Glutamatergic neuron (in vitro differentiated cells): ENCODE measurements at regions not wholly inside any gene's neighbourhood (a gene's known extent, or its start where the extent isn't known, plus 50 kb on each side); places are given as distances from the start of the nearest gene placed in this dataset.

Experiments used
- DNase-seq: peaks from one replicate; pipeline ENCODE4 v3.0.0; 2022
- H3K27ac Mint-ChIP-seq: one replicate; pipeline ENCODE4 v1.8.0; 2020; ENCODE audit warnings: mild to moderate bottlenecking, mixed read lengths, inconsistent platforms; ENCODE audit not compliant: unreplicated experiment
- H3K27me3 Mint-ChIP-seq: one replicate; pipeline ENCODE4 v1.8.0; 2020; ENCODE audit warnings: mild to moderate bottlenecking, moderate library complexity, mixed read lengths, inconsistent platforms; ENCODE audit not compliant: unreplicated experiment
- H3K36me3 Mint-ChIP-seq: one replicate; pipeline ENCODE4 v1.8.0; 2020; ENCODE audit warnings: mild to moderate bottlenecking, mixed read lengths, inconsistent platforms; ENCODE audit not compliant: unreplicated experiment
- H3K4me1 Mint-ChIP-seq: one replicate; pipeline ENCODE4 v1.8.0; 2020; ENCODE audit warnings: mild to moderate bottlenecking, low read depth, mixed read lengths, inconsistent platforms; ENCODE audit not compliant: unreplicated experiment
- H3K4me3 Mint-ChIP-seq: one replicate; pipeline ENCODE4 v1.8.0; 2020; ENCODE audit warnings: mild to moderate bottlenecking, mixed read lengths, inconsistent platforms; ENCODE audit not compliant: unreplicated experiment
- H3K9me3 Mint-ChIP-seq: one replicate; pipeline ENCODE4 v1.8.0; 2020; ENCODE audit warnings: mild to moderate bottlenecking, moderate library complexity, mixed read lengths, inconsistent platforms; ENCODE audit not compliant: unreplicated experiment
- CTCF ChIP-seq: fragments of 200-600 bp; sonication (generic); IDR thresholded peaks from one replicate; pipeline ENCODE4 v1.5.0; 2021; ENCODE audit not compliant: partially characterized antibody, unreplicated experiment

- Mint-ChIP-seq H3K4me3 (no peak overlapping the region), H3K27me3 (peaks cover 2% of the 10 kb centered on the region), H3K27ac (no peak overlapping the region), H3K4me1 (peaks cover 3% of the 10 kb centered on the region), H3K36me3 (peaks cover 5% of the 10 kb centered on the region), H3K9me3 (no peaks in the 10 kb centered on the region)
- TF ChIP-seq CTCF = no peak
- no peak for DNase-seq
Observed at GRCh38 chr18:67331857-67332256, 184.7 kb downstream of the DSEL start.

- no peaks in the 10 kb centered on the region for H3K4me1 Mint-ChIP-seq
- DNase-seq = no peak
- peaks cover 9% of the 10 kb centered on the region for H3K36me3 Mint-ChIP-seq
- H3K4me3 Mint-ChIP-seq = no peak overlapping the region
- H3K9me3 Mint-ChIP-seq = peaks cover 1% of the 10 kb centered on the region
- no peak for TF ChIP-seq CTCF
- H3K27ac Mint-ChIP-seq = no peak overlapping the region
- no peaks in the 10 kb centered on the region for H3K27me3 Mint-ChIP-seq
Observed at GRCh38 chr18:67319109-67319508, 197.4 kb downstream of the DSEL start.

- Mint-ChIP-seq H3K27me3 (no peaks in the 10 kb centered on the region), H3K4me3 (no peak overlapping the region), H3K27ac (no peak overlapping the region), H3K36me3 (peaks cover 9% of the 10 kb centered on the region), H3K4me1 (no peaks in the 10 kb centered on the region), H3K9me3 (peaks cover 1% of the 10 kb centered on the region)
- no peak for TF ChIP-seq CTCF
- DNase-seq = no peak
Observed at GRCh38 chr18:67318651-67319050, 197.9 kb downstream of the DSEL start.

- TF ChIP-seq CTCF = no peak
- Mint-ChIP-seq H3K27me3 (no peaks in the 10 kb centered on the region), H3K4me3 (no peak overlapping the region), H3K4me1 (peaks cover 2% of the 10 kb centered on the region), H3K36me3 (no peaks in the 10 kb centered on the region), H3K9me3 (no peaks in the 10 kb centered on the region), H3K27ac (no peak overlapping the region)
- DNase-seq = no peak
Observed at GRCh38 chr18:67310826-67311225, 205.7 kb downstream of the DSEL start.

GRCh38 chr18:67308819-67309218 is 207.7 kb downstream of the DSEL start:
- TF ChIP-seq CTCF = no peak
- no peak overlapping the region for H3K27ac Mint-ChIP-seq

More at GRCh38 chr18:67308819-67309218, 207.7 kb downstream of the DSEL start:
- no peaks in the 10 kb centered on the region for H3K27me3 Mint-ChIP-seq
- H3K9me3 Mint-ChIP-seq = no peaks in the 10 kb centered on the region
- H3K4me1 Mint-ChIP-seq = peaks cover 2% of the 10 kb centered on the region
- H3K36me3 Mint-ChIP-seq = no peaks in the 10 kb centered on the region
- no peak overlapping the region for H3K4me3 Mint-ChIP-seq
- no peak for DNase-seq
